HG03097 (cell line): ENCODE measurements at regions not wholly inside any gene's neighbourhood (a gene's known extent, or its start where the extent isn't known, plus 50 kb on each side); places are given as distances from the start of the nearest gene placed in this dataset.

Experiments
- ATAC-seq: cut with Tn5 transposase; IDR thresholded peaks from one replicate; pipeline ENCODE4 v1.9.1; 2021; ENCODE audit not compliant: unreplicated experiment, low FRiP score

DNA sequence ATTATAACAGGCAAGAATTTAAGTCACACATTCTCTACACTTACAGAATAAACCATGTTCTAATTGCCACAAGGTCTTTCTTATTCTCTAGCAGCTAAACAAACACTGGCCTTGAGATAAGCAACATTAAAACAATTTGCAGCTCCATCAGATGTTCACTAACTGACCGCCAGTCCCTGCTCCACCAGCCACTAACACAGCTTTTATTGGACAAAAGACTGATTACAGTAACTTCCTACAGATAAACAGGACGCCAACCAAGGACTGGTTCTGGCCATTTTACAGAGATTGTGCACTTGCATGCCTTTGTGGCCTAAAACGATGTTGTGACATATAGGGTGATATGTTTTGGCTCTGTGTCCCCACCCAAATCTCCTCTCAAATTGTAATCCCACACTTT, 388.9 kb upstream of the LRRC4C start:
- ATAC-seq, result no peak

DNA sequence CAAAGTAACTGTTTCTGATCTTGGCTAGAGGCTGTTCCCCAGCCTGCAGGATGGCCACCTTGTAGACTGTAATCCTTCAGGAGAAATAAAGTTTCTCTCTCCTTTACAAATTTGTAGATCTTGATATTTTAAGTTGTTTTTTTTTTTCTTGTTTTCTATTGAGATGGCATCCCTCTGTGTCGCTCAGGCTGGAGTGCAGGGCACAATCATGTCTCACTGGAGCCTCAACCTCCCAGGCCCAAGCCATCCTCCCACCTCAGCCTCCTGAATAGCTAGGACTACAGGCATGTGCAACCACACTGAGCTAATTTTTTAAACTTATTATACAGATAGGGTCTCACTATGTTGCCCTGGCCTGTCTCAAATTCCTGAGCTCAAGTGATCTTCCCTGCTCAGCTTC, 389.8 kb upstream of the LRRC4C start:
- no peak for ATAC-seq

DNA sequence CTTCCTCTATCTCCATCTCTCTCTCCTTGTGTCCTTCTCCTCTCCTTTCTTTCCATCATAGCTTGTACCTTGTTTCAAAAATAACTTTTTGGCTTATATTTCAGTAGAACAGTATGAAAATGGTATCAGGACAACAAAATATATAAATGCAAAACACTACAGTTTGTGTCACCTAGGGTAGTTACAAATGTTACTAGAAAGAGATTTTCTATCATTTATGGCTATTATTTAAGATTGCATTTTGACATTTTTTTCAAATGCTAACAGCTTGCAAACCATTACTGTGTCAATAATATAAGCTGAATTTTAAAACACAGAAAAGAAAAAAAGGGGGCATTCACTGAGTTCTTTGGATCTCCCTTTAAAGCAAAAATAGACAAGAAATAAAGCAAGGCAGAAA, 392.3 kb upstream of the LRRC4C start:
- no peak for ATAC-seq

DNA sequence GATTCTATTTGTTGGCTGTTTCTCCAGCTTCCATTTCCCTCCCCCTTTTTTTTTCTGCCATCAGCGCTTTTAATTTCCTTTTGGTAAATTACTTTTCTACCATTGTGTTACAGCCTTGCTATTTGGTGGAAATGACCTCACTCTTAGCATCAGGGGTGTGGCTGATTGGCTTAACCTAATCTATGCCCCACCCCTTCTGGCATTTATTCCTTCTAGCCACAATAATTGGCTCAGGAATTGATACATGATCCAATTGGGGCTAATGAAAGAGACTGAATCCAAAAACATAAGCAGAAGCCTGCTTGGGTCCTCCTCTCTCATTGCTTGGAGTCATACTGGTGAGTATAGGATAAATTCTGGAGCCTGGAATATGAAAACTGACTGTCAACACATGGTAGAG, 402.4 kb upstream of the LRRC4C start:
- ATAC-seq, result no peak

DNA sequence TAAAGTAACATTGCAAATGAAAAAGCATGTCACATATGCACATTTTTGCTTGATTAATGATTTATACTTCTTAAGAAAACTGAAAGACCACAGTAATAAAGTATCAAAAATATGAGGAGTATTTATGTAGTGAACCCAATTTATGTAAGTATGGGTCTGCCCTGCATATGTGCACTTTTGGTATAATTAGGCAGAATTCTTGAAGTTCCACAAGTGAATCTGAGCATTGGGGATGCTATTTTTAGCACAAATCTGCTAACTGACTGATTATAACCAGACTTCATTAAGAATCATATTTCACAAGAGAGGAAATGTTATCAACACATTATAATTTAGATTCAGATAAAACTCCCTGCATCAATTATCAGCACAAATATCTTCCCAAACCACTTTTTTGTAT, 407.1 kb upstream of the LRRC4C start:
- no peak for ATAC-seq

DNA sequence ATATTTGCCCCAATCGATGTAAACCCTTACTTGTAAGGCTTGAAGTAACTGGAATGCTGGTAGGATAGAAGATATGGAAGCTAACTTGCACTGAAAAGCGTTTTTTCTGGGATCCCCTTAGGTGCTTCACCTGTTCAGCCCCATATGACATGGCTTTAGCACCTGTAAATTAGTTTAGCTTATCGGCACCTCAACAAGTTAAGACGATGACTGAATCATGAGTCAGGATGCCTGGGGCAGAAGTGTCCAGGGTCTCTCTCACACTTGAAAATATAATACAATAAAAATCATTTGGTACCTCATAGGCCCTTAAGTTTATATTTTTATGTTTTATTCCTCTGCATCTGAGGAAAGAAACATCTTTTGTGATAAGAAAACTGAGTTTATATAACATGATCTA, 409.2 kb upstream of the LRRC4C start:
- ATAC-seq, result no peak

DNA sequence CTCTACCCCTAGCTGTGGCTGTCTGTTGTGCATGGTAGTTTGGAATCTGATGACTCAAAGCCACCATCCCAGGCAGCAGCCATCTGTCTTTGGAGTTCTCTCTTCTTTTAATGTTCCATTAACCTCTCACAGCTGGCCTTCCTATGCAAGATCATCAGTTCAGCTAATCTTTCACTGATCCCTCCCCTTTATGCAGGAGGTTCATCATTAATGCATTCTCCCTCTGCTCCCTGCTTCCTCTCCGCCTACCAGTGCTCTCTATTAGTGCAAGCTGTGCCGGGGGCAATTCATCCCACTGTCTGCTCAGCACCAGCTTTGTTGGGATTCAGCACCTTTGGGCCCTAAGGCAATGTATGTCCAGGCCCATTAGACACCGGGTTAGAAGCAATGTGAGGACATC, 413.0 kb upstream of the LRRC4C start:
- no peak for ATAC-seq

DNA sequence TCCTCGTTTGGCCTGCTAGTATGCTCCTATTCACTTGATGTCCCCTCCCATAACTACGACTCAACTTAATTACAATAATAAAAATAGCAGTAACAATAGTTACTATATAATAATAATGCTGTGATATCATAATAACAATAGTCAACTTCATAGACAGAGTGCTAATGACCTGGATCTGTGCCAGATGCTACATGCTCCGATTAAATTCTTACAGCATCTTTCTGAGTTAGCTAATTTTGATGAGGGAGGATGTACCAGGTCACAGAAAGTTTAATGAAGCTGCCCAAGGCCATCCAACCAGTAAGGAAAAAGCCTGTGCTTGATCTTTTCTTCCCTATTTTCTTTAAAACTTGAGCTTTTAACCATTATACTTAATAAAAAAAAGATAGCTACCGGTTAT, 413.4 kb upstream of the LRRC4C start:
- no peak for ATAC-seq

DNA sequence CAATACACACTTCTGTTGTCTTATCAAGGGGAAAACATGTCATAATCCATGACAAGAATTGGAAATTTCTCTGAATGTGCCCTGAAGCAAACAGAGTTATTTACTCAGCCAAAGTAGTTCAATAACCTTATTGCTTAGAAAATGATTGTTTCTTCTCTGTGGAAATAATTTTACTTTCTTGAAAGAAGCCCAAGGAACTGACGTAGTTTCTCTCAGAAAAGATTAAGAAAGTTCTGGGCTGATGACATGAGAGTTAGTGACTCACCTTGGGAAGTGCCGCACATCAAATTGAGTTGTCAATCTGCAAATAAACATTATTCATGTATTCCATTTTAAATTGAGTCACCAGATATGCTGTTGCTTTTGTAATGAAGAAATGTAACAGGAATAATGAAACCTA, 418.6 kb upstream of the LRRC4C start:
- no peak for ATAC-seq

DNA sequence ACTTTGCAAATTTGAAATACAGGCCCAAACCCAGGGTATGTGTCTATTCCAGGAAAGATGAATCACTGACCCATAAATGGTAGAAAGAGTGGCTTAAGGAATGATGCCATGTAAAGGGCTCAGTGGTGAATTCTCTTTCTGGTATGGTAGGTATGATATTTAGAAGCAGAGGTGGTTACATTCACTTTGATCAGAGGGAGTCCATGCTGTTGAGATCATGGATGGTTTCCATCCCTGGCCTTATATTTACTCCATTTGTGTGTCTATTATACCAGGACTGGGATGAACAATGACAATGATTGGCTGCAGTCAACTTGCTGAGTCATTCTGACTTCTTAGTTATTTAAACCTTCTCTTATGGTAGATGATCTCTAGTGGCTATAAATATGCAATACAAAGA, 419.8 kb upstream of the LRRC4C start:
- ATAC-seq, result no peak

DNA sequence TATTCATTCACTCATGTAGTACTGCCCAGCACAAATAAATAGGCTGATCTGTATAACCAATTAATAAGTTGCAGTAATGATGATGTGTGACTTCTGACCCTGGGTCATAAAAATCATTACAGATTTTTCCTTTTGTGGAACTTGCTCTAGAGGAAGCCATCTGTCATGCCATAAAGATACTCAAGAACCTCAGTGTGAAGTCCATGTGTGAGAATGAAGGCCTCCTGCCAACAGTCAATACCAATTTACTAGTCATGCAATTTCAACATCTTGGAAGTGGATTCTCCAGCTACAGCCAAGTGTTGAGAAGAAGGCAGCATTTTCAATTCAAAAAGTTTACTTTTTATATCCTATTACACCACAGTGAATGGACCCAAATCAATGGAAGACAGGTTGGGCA, 435.6 kb upstream of the LRRC4C start:
- ATAC-seq, result no peak

DNA sequence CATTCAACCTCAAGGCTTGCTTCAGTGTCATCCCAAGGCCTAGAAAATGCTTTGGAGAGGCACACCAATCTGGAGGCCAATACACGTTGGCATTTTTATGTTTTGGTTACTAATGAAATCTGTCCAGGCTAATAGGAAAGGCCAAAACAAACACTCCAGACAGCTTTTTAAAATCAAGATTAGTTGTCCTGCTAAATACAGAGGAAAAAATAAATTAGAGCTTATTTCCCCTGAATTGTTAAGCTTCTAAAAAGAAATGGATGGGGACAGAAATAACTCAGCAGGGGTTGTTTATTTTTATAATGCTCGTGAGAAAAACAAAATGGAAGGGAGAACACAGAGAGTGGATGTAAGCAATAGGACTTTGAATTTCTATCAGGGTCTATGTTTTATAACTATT, 438.5 kb upstream of the LRRC4C start:
- no peak for ATAC-seq

DNA sequence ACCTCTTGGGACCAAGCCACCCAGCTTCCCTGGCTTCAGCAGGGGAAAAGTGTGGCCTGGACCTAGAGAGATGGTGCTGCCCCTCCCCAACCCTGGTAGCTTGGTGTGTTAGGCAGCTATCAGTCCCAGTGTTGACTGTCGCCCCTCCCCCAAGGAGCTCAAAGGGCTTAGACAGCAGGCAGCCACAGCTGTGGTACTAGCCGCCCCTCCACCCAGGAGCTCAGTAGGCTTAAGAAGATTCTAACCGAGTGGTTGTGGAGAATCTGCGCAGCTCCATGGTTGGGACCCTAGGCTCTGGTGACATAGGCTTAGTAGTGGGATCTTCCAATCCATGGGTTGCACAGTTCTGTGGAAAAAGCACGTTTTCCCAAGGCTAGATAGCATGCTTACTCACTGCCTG, 458.4 kb upstream of the LRRC4C start:
- ATAC-seq, result no peak

DNA sequence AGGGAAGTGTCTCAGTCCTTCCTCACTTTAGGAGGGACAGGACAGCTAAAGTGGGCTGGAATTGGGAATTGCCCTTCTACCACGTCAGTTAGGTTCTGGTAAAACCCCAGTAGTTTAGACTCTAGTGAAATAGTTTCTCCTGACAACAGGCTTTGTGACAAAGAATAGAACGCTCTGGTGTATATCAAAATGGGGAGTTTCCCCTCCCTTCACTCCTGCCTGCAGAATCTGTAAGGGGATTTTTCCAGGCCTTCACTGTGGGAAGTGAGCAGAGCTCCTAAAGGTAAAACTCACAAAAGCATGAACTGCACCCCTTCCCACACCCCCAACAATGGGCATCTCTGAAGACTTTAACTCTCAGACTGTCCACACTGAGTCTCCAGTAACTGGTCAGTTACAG, 460.9 kb upstream of the LRRC4C start:
- ATAC-seq, result no peak

DNA sequence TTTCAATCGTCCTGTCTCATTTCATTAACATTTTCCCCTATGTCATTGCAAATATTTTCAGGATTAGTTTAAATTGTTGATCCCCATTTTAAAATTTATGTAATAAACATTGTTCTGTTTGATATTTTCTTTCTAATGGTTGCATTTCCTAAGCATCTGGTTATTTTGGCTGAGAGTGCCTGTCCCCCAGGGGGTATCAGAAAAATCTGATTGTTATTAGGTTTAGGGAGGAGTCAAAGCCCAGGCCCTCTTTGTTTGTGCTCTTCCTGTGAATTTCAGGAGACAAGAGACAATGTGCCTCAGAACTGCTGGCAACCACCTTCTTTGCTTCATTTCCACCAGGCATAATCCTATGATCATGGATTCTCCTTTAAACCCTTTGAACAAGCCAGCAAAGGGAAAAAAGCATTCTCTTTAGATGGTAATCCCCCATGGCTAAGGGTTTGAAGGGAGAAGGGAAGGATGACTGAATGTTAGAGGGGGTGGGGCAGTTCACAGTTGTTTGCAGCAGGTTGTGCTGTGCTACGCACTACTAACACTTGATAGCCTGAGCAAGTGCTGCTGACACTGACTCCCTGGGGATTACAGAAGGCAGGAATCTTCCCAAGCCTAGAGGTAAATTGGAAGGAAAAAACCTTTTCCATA, 462.4 kb upstream of the LRRC4C start:
- no peak for ATAC-seq

DNA sequence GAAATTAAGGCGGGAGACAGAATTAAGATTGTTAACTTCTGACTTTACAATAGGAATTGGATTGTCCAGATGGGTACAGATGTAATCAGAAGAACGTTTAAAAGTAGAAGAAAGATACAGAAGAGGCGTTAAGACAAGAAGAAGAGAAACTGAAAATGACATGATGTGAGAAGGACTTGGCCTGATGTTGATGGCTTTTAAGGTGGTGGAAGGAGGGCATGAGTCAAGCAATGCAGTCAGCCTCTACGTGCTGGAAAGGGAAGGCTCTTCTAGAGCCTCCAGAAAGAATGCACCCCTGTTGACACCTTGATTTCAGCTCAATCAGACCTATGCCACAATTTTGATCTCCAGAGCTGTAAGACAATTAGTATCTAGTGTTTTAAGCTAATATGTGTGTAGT, 466.9 kb upstream of the LRRC4C start:
- no peak for ATAC-seq

DNA sequence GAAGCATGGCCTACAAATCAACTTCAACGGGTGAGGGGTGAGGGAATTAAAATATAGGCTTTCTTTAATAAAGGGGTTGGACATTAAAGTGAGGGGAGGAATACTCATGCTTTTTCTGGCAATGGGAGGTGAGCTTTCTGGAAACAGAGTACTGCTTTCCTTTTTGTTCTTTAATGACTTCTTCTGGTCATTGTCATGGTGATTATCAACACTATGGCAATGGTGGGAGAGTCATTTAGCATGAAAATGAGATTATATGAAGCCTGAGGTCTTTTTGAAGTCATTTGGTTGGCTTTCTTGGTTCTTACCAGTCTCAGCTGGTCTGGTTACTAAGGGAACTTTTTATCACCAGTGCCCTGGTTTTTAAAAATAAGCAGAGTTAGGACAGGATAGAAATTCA, 475.8 kb upstream of the LRRC4C start:
- ATAC-seq, result no peak

DNA sequence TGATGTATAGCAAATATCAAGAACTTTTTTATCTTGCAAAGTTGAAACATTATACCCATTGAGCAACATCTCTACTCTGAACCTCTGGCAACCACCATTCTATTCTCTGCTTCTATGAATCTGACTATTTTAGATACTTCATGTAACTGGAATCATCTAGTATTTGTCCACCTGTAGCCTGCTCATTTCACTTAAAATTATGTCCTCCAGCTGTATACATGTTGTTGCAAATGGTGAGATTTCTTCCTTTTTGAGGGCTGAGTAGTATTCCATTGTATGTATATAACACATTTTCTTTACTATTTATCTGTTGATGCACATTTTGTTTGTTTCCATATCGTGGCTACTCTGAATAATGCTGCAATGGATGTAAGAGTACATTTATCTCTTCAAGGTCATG, 476.3 kb upstream of the LRRC4C start:
- ATAC-seq, result no peak

DNA sequence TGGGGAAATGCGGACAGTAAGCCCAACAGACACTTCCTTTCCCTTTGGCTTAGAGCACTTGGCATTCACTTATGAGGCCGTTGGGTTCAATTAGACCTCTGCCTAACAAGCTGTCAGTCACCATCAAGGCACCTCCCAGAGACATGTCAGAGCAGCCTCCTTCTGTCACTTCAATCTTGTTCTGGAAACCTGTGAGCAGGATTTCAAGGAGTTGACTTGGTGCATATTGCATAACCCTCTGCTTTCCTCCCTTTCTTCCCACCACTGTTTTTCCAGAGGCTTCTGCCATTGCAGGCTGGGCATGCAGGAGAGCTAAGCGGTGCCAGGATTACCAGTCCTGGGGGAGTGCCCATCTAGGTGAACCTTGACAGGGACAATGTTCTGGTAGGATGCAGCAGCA, 484.2 kb upstream of the LRRC4C start:
- no peak for ATAC-seq

DNA sequence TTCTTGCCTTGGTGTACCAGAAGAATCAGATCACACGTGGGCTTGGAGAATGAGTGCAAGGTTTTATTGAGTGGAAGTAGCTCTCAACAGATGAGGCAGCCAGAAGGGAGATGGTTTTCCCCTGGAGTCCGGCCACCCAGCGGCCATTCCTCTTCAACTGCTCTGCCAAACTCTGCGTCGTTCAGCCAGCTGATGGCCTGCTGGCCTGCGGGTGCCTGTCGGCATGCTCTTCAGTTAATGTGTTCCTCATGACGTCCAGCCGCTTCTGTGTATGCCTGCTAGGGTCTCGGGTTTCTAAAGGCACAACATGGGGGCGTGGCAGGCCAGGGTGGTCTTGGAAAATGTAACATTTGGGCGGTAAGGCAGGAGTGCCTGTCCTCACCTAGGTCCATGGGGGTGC, 487.9 kb upstream of the LRRC4C start:
- no peak for ATAC-seq

DNA sequence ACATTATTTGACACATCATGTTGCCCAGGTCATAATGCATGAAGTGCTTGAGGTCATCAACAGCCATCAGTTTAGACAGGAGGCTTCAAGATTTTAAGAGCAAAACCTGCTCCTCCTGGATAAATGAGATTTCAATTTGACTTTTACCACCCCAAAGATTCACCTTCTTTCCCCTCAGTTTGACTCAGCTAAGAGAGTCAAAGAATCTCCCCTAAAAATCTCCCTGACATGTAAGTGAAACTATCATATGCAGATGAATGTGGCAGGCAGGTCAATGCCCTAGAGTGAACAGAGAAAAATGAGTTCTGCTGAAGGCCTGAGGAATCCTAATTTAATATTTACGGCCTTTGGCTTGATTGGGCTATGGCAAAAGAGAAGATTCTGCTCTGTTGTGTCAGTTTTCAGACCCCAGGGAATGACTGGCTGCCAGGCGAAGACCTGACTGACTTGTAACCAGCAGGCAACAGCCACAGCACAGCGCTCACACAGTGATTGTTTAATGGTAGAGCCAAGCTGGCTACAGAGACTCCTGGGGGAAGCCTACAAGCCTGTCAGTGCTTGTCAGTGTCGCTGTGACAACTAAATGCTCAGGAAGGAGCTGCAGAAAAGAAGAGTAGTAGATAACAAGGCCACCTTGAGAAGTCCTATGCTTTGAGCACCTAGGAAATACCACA, 491.2 kb upstream of the LRRC4C start:
- no peak for ATAC-seq

DNA sequence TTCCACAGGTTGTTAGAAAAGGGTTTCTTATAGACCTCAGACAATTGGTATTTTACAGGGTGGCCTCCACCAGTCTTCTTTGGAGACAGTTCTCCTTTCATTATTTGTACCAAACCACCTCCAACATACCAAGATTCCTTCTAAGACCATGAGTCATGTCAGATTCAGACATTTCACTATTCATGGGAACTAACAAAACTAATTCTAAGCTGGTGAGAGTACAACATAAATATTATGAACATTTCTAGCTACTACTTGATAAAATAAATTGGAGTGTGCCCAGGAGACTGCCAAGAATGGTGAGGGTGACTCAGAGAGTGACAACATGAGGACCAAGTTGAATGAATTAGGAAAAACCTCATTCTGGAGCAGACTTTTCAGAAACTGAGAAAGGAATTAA, 494.6 kb upstream of the LRRC4C start:
- no peak for ATAC-seq

DNA sequence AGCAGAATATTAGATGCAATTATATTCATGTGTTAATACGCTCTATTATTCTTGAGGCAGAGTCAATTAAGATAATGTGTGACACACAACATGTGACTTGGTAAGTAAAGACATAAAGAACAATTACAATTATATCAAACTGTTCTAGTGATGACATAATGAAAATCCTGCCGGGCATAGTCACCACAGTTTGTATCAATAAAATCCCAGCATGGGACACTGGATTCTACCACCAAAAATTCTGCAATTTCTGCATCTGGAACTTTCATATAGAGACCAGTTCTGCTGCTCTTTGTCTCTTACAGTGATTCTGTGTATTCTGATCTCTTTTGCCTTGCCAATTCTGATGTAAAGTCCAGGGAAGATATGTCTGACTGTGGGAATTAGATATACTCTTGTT, 495.6 kb upstream of the LRRC4C start:
- no peak for ATAC-seq
